T follicular helper cell (primary cell): ENCODE measurements at regions not wholly inside any gene's neighbourhood (a gene's known extent, or its start where the extent isn't known, plus 50 kb on each side); places are given as distances from the start of the nearest gene placed in this dataset.
"Not testable (repeated sequence)": the region's sequence is repeated elsewhere in the genome, so short reads cannot be mapped to it uniquely, and the experiment has no call there.

Experiments used
- DNase-seq: peaks from one replicate; pipeline ENCODE4 v3.0.0-alpha.2; 2020; ENCODE audit warnings: low read depth

GRCh38 chr10:21405981-21406380 is 119.5 kb downstream of the SKIDA1 start:
- no peak for DNase-seq

DNA sequence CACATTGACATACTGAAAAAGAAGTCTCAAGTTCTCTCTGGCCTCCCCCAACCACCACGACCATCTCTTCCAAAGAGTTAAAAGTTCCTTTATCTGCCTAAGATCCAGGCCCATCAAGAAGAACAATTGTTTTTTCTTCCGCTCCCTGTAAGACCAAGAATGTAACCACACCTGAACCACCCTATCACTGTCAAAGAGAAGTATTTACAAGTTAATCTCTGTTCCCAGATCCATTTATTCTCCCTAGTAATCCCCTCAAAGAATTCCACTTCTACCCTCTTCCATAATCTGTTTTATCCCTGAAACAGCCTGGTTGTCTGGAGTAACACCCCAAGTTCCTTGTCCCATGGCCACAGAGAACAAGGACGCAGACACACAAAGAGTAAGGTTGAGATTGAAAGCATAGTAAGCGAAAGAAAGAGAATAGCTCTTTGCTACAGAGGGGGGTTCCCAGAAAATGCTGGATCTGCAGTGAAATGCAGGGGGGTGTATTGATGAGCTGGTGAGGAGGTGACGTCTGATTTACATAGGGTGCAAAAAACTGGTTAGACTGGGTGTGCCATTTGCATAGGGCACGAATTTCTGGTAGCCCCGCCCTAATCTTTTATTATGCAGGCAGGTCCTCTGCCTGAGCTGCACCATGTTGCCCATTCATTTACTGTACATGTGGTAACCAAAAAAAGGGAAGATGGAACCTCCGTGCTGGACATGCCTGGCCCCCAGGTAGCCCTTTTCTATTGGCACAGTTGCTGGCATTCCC is 122.0 kb downstream of the SKIDA1 start:
- no peak for DNase-seq

GRCh38 chr10:21402606-21403083 is 122.8 kb downstream of the SKIDA1 start:
- no peak for DNase-seq

DNA sequence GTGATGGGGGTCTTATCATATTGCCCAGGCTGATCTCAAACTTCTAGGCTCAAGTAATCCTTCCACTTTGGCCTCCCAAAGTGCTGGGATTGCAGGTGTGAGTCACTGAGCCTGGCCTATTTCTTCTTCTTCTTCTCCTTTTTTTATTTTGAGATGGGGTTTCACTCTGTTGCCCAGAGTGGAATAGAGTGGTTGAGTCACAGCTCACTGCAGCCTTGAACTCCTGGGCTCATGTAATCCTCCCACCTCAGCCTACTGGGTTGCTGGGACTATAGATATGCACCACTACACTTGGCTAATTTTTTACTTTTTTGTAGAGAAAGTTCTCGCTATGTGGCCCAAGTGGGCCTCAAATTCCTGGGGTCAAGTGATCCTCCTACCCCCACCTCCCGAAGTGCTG is 124.3 kb downstream of the SKIDA1 start:
- DNase-seq = no peak

DNA sequence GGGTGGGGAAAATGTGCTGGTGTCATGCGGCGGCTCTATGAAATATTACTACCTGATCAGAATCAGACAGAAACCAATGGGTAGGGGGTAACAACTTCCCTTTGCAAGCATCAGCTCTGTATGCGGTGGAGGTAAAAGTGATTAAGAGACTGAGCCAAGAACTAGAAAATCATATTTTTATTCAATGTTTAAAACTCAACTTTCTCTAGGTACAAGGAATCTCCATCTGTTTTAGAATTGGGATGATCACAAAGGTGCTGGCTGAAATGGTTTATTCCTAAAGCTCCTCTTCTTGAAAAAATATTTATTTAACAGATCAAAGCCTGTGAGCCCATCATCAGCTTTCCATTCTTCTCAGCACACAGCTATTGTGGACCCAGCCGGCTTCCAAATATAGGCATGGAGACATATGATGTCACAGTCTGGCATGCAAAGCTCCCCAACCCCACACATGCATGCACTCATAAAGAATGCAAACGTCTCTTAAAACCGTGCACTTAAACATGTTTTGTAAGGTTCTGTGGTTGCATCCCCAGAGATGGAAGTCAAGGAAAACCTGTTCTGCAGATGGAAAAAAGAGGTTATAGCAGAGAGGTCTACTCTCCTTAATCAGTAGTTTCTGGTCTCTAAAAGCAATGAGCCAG is 126.0 kb downstream of the SKIDA1 start:
- DNase-seq = no peak

DNA sequence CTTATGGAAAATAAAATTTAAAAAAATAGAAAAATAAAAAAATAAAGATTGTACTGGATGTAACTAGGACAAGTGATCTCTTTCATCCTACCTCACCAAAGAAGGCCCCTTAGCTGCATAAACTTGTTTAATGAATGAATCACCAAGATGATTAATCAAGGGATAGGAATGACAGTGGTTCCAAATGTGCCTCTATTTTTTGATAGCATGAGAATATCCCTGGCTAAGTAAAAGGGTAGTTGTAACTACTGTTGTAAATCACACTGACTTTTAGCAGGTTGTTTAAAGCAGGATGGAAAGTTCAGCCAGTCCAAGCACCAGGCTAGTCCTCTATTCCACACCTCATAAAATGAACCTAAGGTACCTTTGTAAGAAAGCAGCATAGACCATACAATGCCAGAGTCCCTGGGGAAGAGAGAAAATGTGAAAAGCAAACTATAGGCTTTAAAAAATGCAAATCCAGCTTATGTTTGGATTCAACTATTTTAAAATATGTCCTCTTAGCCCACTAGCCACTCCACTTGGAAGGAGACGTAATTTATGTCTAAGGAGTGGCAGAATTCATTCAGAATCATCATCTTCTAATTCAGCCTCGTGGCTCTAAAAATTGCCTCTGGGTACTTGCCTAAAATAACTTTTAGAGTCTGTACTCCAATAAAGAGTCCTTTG is 126.8 kb downstream of the SKIDA1 start:
- DNase-seq = no peak

DNA sequence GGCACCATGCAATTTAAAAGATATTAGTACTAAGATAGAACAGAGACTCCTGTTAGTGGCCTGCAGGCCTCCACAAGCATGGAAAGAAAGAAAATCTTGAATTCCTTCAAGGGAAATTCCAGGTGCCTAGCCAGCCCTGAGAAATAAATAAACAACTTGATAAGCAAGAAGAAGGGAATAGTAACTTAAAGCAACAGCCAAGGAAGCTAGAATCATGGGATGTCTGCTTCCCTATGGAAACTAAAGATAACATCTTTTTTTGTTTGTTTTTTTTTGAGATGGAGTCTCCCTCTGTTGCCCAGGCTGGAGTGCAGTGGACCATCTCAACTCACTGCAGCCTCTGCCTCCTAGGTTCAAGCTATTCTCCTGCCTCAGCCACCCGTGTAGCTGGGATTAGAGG is 128.6 kb downstream of the SKIDA1 start:
- no peak for DNase-seq

DNA sequence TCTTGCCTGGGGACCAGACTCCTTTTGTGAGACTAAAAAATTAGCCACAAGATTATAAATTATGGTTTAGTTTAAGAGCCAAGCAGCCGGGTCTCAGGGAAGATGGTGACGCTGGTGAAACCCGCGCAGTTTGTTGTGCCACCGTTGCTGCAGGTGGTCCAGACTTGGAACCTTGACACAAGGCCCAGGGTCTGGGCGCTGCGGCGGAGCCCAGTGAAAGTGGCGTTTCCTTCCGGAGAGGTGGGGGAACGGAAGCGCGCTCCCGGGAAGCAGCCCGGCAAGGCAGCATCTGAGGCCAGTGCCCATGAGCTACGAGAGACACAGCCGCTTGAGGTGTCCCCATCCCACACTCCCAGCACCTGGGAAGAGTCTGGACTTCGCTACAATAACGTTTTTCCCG is 131.6 kb downstream of the SKIDA1 start:
- DNase-seq = no peak

DNA sequence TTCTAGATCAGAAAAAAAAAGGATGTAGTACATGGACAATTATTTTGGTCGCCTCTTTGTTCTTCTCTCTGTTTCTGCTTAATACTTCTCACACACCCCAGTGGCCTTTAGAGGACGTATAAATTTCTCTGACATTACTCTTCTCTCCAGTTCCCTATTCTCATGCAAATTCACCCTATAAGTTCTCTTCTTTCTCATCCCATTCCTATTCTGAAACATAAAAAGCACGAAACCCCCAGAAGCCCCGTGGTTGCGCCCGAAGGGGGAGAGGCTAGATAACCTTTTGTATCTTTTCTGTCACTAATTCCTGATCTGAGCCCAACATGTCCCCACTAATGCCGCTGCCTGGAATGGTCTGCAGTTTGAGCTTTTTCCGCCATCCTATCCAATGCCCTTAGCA is 136.9 kb downstream of the SKIDA1 start:
- DNase-seq = no peak

DNA sequence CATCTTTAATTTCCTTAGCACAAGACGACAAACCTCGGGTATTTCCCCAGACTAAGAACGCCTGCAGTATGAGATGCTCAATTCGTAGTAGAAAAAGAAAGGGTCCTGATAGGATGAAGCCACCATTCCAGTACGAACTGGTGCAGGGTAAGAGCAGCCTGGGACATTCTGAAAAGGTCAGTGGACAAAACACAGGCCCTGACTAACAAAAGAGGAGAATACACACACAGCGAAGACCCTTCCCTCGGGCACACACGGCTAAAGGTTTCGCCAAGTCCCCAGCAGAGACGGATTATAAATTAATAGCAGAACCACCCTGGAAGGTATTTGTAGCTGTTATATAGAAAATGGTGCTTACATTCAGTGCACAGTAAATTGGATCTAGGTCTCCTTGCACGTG is 137.6 kb downstream of the SKIDA1 start:
- DNase-seq = no peak

- DNase-seq = no peak
Observed at GRCh38 chr10:21385996-21386585, 139.4 kb downstream of the SKIDA1 start.

GRCh38 chr10:21385536-21385935 is 139.9 kb downstream of the SKIDA1 start:
- DNase-seq = no peak

- DNase-seq = no peak
Observed at GRCh38 chr10:21379143-21379542, 146.3 kb downstream of the SKIDA1 start.

GRCh38 chr10:21375274-21375673 is 150.2 kb downstream of the SKIDA1 start:
- not testable (repeated sequence) for DNase-seq

DNA sequence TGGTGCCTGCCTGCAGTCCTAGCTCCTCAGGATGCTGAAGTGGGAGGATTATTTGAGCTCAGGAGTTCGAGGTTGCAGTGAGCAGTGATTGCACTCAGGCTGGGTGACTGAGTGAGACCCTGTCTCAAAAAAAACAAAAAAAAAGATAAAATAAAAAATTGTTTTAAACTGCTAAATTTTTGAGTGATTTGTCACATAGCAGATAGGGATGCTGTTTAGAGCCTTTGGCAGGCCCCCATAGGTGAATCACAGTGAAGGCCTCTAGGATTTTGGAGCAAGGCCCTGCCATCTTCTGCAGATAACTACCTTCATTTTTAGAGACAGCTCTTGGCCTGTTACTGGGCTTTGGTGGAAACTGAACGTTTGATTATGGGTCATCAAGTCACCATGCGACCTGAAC is 151.6 kb downstream of the SKIDA1 start:
- DNase-seq = not testable (repeated sequence)

- peak; percentile 9 for DNase-seq
Observed at GRCh38 chr10:21372651-21373410, 152.7 kb downstream of the SKIDA1 start.

GRCh38 chr10:21369697-21370096 is 155.8 kb downstream of the SKIDA1 start:
- DNase-seq = no peak

GRCh38 chr10:21368728-21369425 is 156.6 kb downstream of the SKIDA1 start:
- DNase-seq = no peak

DNA sequence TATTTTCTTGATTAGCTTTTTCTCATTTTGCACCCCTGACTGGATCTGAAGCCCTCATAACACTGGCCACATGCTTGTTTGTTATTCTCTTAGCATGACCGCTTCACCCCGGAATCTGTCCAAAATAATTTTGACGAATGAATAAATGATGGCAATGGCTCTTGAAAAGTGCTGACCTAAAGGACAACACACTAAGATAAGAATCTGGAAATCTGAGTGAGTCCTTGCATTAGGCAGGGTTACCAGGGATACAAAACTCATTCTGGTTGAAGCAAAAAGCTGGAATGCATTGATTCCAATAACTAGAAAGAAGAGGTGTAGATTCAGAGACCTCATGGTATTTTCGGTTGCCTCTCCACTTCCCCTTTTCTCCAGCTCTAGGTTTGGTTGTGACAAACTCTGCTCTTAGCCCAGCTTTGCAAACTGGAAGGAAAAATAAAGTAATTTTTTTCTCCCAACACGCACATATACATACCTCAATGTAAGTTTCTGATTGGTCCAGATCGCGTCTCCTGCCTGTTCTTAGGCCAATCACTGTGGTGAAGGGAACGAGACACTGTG is 157.4 kb downstream of the SKIDA1 start:
- no peak for DNase-seq

GRCh38 chr10:21366108-21366507 is 159.4 kb downstream of the SKIDA1 start:
- not testable (repeated sequence) for DNase-seq
